ENCODE measurements at regions not wholly inside any gene's neighbourhood (a gene's known extent, or its start where the extent isn't known, plus 50 kb on each side); places are given as distances from the start of the nearest gene placed in this dataset.

DNA sequence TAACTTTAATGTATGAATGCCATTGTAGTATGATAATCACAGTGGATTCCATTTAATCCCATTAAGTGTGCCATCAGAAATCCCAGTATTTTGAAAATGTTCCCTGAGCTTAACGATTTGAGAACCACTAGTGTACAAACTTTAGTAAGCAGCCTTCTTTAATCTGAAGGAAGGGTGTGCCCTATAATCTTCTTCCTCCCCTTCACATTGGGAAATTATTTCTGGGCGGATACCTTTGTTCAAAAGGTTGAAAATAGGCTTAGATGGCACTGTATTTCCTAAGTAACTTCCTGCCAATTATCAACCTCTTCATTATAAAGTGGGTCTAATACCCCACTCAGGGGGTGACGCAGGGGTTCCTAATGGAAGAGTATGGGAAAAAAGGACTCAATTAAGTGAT lies 62.4 kb downstream of the GTPBP8 start (continued):
- no peak for TF ChIP-seq CBX5 (IDR thresholded peaks at IDR 0.05; ENCODE audit: low read depth, low read length)
